C1 segment of cervical spinal cord (tissue), 14 donors: ENCODE measurements at regions not wholly inside any gene's neighbourhood (a gene's known extent, or its start where the extent isn't known, plus 50 kb on each side); places are given as distances from the start of the nearest gene placed in this dataset.

Source experiments
- DNase-seq, 14 donors: peaks; one replicate each; lab custom pipeline; 2025; lab: John Stamatoyannopoulos, UW

DNA sequence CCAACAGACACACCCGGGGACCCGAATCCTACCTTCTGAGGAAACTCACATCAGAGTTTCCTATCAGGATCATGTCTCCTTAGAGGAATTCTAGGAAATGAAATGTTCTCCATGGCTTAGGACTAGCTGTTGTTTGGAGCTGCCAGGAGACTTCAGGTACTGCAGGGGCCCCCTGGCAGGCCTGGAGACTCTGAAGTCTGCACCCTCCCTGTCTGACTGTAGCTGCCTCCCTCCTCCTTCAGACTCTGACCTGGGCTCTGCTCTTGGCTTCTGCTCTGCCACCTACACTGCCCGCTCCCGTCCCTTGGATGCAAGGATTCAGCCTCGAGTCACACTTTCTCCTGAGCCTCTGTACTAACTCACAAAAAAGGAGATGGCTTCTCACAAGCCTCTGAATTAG is 232.8 kb downstream of the INHBA start:
- DNase-seq, result no peak

GRCh38 chr7:41467596-41467995 is 235.3 kb downstream of the INHBA start:
- no peak for DNase-seq

DNA sequence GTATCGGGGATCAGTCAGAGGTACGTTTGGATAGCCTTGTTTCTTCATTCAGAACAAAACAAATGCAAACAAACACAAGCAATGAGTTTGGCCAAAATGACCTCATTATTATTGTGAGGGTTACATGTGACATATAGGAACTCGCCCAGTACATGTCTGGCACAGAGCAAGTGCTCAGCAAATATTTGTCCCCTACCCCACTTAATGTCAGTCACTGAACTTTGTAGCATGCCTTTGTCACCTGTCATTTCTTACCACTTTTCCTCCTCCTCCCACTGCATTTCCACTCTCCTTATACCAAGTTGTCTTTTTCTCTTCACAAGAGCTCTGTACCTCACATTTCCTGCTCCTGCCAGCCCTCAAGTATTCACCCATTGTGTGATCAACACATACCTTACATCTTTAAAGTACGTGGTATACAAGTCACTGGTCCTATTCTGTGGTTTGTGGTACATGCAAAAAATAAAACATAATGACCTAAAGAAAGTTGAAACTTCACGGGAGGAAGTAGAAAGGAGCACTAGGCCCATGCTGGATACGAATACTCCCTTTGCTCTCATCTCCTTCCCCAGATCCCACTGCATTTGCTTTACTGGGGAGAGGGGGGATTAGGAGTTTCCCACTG is 236.0 kb downstream of the INHBA start:
- DNase-seq, result no peak

DNA sequence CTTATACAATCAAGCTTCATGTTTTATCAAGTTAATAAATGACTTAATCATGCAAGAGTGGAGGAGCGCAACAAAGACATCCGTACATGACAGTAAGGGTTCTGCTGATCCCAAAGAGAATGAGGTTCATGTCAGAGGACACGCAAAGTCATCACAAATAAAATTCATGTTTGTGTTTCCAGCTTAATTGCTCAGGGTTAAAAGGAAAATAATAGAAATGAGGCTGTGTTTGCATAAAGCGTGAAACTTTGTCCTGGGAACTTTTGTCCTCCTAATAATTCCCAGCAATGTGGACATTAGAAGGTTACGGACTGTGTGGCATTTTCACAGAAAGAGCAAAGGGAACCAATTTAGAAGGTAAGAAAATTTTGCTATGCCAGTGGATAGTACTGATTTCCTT is 237.3 kb downstream of the INHBA start:
- no peak for DNase-seq

DNA sequence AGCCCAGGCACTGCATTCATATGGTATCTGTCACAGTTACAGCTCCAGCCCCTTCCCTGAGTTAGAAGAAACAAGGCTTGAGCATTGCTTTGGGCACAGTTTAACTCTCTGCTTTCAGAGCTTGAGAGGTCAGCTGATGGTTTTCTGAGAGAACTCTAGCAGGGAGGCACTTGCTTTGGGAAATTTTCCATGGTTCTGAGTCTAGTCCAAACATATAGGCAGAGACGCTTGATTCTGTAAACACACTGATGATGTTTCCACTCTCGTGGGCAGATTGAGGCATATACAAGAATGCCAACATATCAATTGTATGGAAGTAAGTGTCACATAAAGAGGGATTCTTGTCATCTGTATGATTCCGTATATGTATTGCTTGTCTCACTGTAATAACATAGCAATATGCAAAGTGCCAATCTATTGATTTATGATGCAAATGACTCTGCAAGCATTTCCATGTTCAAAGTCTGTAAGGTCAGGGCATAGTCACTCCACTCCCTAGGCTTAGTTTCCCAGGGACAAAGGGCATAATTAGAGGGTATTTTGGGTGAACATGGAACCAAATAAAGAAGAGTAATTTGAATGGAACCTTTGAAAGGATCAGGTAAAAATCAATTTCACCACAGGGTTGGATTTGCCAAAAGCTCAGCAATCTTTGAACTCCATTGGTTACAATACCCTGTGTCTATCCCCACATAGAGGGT is 239.0 kb downstream of the INHBA start:
- DNase-seq, result no peak

DNA sequence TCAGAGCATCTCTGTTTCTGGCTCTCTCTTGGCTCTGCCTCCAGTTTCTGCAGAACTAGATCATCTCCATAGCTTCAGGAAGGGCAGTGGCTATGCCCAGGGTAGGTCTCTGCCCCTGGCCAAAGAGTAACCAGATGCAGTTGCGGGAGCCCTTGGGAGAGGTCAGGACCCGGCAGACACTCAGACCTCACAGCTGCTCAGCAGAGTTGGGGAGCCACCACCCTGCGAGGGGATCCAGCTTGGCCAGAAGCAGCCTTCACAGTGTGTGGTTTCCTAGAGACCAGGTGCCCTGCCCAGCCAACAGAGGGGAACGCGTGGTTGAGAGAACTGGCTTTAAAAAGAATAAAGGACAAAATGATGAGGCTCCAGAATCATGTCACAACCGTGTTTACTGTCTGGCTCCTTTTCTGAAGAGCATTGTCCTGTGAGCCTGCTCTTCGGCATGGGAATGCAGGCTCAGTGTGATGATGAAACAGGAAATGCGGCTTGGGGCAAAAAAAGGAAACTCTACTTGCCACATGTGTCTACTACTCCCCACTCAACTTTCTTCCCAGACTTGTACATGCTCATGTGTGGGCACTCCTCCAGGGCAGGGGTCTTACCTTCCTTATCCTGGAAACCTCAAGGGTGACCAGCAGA is 243.1 kb downstream of the INHBA start:
- peak in 5 of 14 donors; percentile 3 to 17 (median 13) for DNase-seq

DNA sequence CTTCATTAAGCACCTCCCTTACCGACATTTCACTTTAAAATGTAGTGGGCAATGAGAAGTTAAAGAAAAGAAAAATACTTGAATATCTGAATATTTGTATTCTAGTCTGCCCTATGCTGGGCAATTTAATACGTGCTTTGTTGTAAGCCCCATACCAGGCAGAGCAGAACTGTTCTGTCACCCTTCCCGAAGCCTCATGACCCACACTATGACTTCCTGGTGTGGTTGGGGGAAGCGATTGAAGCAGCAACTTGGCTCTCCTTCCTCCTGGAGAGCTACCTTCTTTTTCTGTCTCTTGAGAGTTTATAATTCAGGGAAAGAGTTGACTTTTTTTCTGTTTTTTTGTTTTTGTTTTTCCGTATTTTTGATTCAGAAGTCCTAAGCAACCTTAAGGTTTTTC is 243.7 kb downstream of the INHBA start:
- peak in 5 of 14 donors; percentile 6 to 27 (median 14) for DNase-seq

GRCh38 chr7:41457832-41458437 is 245.0 kb downstream of the INHBA start:
- no peak for DNase-seq

DNA sequence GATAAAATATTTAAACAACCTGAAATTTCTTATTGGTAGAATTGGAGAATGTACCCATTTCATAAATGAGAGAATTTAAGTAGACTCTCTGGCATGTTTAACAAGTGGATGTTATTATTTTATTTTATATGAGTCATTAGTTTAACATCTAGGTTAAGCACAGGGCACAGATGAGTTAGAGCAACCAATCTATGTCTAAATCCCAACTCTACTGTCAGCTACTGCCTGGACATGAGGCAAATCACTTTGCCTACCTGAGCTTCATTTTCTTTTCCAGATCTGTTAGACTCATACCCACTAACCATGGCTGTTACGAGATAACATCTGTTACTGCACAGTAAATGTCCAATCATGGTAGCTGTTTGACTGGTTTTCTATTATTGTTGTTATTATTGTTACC is 251.1 kb downstream of the INHBA start:
- no peak for DNase-seq

- DNase-seq, result no peak
Measured at GRCh38 chr7:41449694-41450093, 253.2 kb downstream of the INHBA start.

DNA sequence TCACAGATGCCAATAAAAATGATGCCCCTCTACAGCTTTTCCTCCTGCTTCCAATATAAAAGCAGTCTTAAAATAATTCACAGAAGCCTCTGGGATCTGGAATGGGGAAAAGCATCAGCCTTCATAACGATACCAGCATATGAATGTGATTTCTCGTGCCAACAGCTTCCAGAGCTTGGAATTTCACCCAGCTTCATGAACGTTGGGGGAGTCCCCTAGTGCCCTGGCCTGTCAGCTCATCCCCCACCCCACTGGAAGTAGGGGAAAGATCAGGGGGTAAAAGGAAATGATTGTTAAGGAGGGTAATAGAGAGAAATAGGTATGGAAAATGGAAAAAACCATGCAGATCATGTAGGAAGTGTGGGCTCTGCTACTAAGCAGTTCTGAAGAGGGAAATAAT is 253.6 kb downstream of the INHBA start:
- DNase-seq, result no peak

DNA sequence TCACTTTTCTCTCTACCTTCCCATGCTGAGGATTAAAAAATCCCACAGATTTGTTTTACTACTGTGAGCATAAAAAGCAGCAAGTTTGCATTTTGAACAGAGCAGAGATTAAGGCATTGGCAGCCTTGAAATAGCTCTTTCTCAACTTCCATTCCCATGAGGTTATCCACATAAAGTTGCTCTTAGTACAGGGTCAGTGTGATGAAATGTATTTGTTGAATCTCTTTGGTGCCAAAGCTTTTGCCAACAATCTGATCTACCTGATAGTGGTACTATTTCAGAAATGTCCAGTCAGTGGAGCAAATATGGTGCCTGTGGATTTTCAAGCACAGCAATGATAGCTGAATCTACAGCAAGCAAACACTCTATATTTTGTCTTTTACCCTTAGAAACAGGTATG is 254.8 kb downstream of the INHBA start:
- no peak for DNase-seq

- peak in 1 of 14 donors; percentile 3 for DNase-seq
Measured at GRCh38 chr7:41447450-41448042, 255.3 kb downstream of the INHBA start.

DNA sequence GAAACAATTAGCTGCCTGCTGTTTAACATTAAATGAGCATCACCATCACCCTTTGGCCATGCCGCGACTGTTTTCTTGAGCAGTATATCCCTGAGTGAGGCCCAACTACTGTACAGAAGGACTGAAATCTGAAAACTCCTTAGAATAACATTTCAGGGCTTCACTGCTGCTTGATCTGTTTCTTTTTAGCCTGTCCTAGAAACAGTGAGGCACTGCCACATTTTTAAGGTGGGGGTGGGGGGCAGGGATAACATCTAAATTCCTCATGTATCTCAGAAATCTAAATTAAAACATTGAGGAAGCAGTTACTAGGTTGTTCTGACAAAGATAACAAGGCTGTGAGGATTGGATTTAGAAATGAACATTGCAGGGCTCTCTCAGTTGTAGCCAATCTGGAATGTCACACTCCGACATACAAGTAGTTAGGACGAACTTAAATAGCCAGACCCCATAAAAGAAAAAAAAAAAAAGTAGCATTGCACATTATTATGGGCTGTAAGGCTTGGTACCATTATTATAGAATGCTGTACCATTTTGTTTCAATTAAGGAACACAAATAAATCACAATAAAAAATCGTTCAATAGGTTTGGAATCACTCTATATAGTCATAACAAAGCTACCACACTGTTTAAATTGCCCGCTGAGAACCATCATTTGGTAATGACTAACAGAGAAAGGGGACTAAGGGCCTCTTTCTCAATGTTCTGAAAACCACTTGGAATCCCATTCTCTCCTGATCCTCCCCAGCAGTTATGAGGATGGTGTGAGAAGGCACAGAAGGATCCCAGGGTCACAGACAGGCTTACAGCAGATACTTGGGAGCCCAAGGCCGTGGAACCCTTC is 256.1 kb downstream of the INHBA start:
- DNase-seq, result no peak

DNA sequence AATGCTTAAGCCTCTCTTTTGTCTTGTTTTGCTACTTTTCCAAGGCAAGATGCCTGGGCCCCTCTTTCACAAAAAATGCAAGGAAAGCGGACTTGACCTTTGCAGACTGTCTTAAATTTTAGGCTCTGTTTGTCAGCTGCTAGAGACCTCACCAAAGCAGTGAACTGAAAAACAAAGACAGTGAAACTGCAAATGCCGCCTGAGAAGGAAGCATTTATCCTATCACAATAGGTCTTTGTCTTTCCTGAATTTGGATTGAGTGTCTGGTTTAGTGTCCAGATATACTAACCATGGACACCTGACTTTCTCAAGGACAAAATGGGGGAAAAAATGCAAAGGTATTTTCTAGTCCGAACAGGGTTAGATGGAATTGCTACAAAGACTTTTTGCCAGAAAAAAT is 256.9 kb downstream of the INHBA start:
- DNase-seq, result peak in 4 of 14 donors; percentile 3 to 28 (median 8)

- peak in 1 of 14 donors; percentile 28 for DNase-seq
Measured at GRCh38 chr7:41445432-41445831, 257.5 kb downstream of the INHBA start.

- DNase-seq, result no peak
Measured at GRCh38 chr7:41439515-41439879, 263.4 kb downstream of the INHBA start.

GRCh38 chr7:41438705-41439514 is 264.0 kb downstream of the INHBA start:
- no peak for DNase-seq

GRCh38 chr7:41437257-41438196 is 265.4 kb downstream of the INHBA start:
- no peak for DNase-seq
